CD8-positive, alpha-beta memory T cell (primary cell): ENCODE measurements at regions not wholly inside any gene's neighbourhood (a gene's known extent, or its start where the extent isn't known, plus 50 kb on each side); places are given as distances from the start of the nearest gene placed in this dataset.
"Not testable (repeated sequence)": the region's sequence is repeated elsewhere in the genome, so short reads cannot be mapped to it uniquely, and the experiment has no call there.

Experiments
- CTCF ChIA-PET: fragments of 350-600 bp; sonication (Branson Sonifier 250); formaldehyde crosslinking; loops from one replicate; lab custom pipeline; 2021; ENCODE audit warnings: antibody characterized with exemption; lab: Charles Lee
- POLR2A ChIA-PET: fragments of 350-600 bp; sonication (Branson Sonifier 250); formaldehyde crosslinking; loops from one replicate; lab custom pipeline; 2021; ENCODE audit warnings: antibody characterized with exemption; lab: Charles Lee
- DNase-seq, 5 donors: peaks; one replicate each; pipeline versions ENCODE4 v3.0.0 to v3.0.0-alpha.2; 2020 to 2022; ENCODE audit warnings: mixed read lengths in 1 of 5
- H3K27ac ChIP-seq: one replicate; pipeline ENCODE4 v1.7.0; 2013; ENCODE audit warnings: low read depth, mild to moderate bottlenecking, low read length, moderate library complexity
- H3K27me3 ChIP-seq: 2 replicates; pipeline ENCODE4 v1.7.0; 2013; ENCODE audit warnings: low read length, mild to moderate bottlenecking; ENCODE audit not compliant: insufficient read depth, poor library complexity, severe bottlenecking
- H3K36me3 ChIP-seq: 2 replicates; pipeline ENCODE4 v1.7.0; 2013; ENCODE audit warnings: mild to moderate bottlenecking, low read length, moderate library complexity; ENCODE audit not compliant: insufficient read depth
- H3K4me1 ChIP-seq: 2 replicates; pipeline ENCODE4 v1.7.0; 2013; ENCODE audit warnings: mild to moderate bottlenecking, low read length, moderate library complexity; ENCODE audit not compliant: insufficient read depth
- H3K4me3 ChIP-seq: 2 replicates; pipeline ENCODE4 v1.7.0; 2013; ENCODE audit warnings: mild to moderate bottlenecking, low read length
- H3K9me3 ChIP-seq: 2 replicates; pipeline ENCODE4 v1.7.0; 2013; ENCODE audit warnings: mild to moderate bottlenecking, low read length
- H3K27ac Mint-ChIP-seq, 8 donors: one replicate each; pipeline ENCODE4 v1.8.0; 2020 to 2021; ENCODE audit warnings: mixed read lengths in 8 of 8, mild to moderate bottlenecking in 6 of 8, inconsistent platforms in 3 of 8, moderate library complexity in 3 of 8
- H3K27me3 Mint-ChIP-seq, 2 donors: one replicate each; pipeline ENCODE4 v1.8.0; 2020 to 2021; ENCODE audit warnings: mixed read lengths in 2 of 2, mild to moderate bottlenecking in 1 of 2, moderate library complexity in 1 of 2
- H3K36me3 Mint-ChIP-seq, 3 donors: one replicate each; pipeline ENCODE4 v1.8.0; 2020 to 2021; ENCODE audit warnings: mixed read lengths in 3 of 3, inconsistent platforms in 1 of 3, mild to moderate bottlenecking in 1 of 3
- H3K4me1 Mint-ChIP-seq, 3 donors: one replicate each; pipeline ENCODE4 v1.8.0; 2020 to 2021; ENCODE audit warnings: mixed read lengths in 3 of 3, inconsistent platforms in 1 of 3, mild to moderate bottlenecking in 1 of 3
- H3K4me3 Mint-ChIP-seq, 7 donors: one replicate each; pipeline ENCODE4 v1.8.0; 2020 to 2021; ENCODE audit warnings: mixed read lengths in 7 of 7, mild to moderate bottlenecking in 6 of 7, moderate library complexity in 4 of 7, inconsistent platforms in 2 of 7
- H3K9me3 Mint-ChIP-seq, 5 donors: one replicate each; pipeline ENCODE4 v1.8.0; 2020 to 2022; ENCODE audit warnings: mixed read lengths in 5 of 5, mild to moderate bottlenecking in 3 of 5, moderate library complexity in 2 of 5, inconsistent platforms in 1 of 5

DNA sequence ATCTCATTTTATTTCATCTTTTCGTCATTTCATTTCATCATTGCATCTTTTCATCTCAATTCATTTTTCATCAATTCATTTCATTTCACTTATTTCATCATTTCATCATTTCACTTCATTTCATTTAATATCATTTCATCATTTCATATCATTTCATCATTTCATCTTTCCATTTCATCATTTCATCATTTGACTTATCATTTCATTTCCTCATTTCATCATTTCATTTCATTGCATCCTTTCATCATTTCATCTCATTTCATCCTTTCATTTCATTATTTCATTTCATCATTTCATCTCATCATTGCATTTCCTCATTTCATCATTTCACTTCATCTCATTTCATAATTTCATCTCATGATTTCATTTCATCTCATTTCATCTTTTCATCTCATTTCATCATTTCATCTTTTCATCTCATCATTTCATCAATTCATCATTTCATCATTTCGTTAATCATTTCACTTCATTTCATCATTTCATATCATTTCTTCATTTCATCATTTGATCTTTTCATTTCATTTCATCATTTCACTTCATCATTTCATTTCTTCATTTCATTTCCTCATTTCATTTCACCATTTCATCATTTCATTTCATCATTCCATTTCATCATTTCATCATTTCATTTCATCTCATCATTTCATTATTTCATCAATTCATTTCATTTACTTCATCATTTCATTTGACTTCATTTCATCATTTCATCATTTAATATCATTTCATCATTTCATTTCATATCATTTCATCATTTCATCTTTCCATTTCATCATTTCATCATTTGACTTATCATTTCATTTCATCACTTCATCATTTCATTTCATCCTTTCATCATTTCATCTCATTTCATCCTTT lies 176.2 kb downstream of the ZNF92 start:
- H3K27me3 Mint-ChIP-seq, H3K4me1 ChIP-seq, CTCF ChIA-PET, H3K4me1 Mint-ChIP-seq, DNase-seq, H3K4me3 ChIP-seq, H3K9me3 ChIP-seq, H3K27ac ChIP-seq, H3K27ac Mint-ChIP-seq, H3K36me3 Mint-ChIP-seq, H3K27me3 ChIP-seq, H3K9me3 Mint-ChIP-seq, H3K4me3 Mint-ChIP-seq, POLR2A ChIA-PET, H3K36me3 ChIP-seq: not testable (repeated sequence)

DNA sequence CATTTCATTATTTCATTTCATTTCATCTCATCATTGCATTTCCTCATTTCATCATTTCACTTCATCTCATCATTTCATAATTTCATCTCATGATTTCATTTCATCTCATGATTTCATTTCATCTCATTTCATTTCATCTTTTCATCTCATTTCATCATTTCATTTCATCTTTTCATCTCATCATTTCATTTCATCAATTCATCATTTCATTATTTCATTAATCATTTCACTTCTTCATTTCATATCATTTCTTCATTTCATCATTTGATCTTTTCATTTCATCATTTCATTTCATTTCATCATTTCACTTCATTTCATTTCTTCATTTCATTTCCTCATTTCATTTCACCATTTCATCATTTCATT lies 176.8 kb downstream of the ZNF92 start:
- H3K4me1 Mint-ChIP-seq, POLR2A ChIA-PET: not testable (repeated sequence)

DNA sequence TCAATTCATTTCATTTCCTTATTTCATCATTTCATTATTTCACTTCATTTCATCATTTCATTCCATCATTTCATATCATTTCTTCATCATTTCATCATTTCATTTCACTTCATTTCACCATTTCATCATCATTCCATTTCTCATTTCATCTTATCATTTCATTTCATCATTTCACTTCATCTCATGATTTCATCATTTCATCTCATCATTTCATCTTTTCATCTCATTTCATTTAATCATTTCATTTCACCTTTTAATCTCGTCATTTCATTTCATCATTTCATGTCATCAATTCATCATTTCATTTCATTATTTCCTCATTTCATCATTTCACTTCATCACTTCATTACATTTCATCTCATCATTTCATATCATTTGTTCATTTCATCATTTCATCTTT lies 177.4 kb downstream of the ZNF92 start:
- H3K4me3 ChIP-seq, H3K9me3 Mint-ChIP-seq, H3K36me3 Mint-ChIP-seq, H3K4me1 ChIP-seq, H3K27me3 ChIP-seq, H3K27ac ChIP-seq, CTCF ChIA-PET, H3K36me3 ChIP-seq, H3K27me3 Mint-ChIP-seq, POLR2A ChIA-PET, H3K9me3 ChIP-seq, H3K4me1 Mint-ChIP-seq, DNase-seq, H3K4me3 Mint-ChIP-seq: not testable (repeated sequence)
- peak overlapping the region in 1 of 8 donors; percentile 64 for H3K27ac Mint-ChIP-seq

More for the DNA sequence above, 176.8 kb downstream of the ZNF92 start:
- DNase-seq, H3K4me1 ChIP-seq, CTCF ChIA-PET, H3K27me3 ChIP-seq, H3K36me3 ChIP-seq, H3K9me3 Mint-ChIP-seq, H3K36me3 Mint-ChIP-seq, H3K4me3 ChIP-seq, H3K4me3 Mint-ChIP-seq, H3K9me3 ChIP-seq, H3K27ac Mint-ChIP-seq, H3K27me3 Mint-ChIP-seq, H3K27ac ChIP-seq: not testable (repeated sequence)

DNA sequence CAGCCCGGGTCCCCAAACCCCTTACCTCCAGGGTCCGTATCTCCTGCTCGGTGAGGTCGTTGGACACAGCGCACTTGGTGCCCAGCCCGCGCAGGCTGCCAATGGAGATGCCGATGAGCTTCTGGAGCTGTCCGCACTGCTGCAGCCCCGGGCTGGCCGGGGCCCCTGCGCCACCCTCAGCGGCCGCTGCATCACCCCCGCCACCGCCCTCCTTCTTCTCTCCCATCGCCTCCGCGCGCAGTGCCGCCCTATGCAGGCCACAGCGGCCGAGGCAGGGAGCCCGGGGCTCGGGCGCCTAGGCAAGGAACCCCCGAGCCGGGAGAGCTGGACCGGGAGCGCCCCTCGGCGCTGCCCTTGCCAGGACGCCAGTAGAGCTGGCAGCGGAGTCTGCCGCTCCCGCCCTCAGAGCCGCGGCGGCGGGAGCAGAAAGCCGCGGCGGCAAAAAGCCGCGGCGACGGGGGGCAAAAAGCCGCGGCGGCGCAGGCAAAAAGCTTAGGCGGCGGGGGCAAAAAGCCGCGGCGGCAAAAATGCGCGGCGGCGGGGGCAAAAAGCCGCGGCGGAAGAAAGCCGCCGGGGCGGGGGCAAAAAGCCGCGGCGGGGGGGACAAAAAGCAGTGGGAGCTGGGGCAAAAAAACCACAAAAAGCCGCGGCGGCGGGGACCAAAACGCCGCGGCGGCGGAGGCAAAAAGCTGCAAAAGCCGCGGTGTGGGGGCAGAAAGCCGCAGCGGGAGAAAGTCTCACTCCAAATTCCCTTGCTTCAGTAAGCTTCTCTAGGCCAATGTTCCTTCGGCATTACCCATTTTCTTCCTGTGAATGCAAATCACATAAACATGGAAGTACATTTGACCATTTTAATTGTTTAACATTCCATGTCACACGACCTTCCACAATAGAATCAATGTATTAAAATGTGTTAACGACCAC lies 181.2 kb downstream of the ZNF92 start:
- H3K4me1 ChIP-seq, H3K27me3 ChIP-seq, CTCF ChIA-PET, POLR2A ChIA-PET, H3K36me3 ChIP-seq, H3K4me1 Mint-ChIP-seq, H3K27ac ChIP-seq, H3K36me3 Mint-ChIP-seq, H3K4me3 Mint-ChIP-seq, DNase-seq, H3K9me3 Mint-ChIP-seq, H3K27ac Mint-ChIP-seq, H3K9me3 ChIP-seq, H3K4me3 ChIP-seq, H3K27me3 Mint-ChIP-seq: not testable (repeated sequence)

DNA sequence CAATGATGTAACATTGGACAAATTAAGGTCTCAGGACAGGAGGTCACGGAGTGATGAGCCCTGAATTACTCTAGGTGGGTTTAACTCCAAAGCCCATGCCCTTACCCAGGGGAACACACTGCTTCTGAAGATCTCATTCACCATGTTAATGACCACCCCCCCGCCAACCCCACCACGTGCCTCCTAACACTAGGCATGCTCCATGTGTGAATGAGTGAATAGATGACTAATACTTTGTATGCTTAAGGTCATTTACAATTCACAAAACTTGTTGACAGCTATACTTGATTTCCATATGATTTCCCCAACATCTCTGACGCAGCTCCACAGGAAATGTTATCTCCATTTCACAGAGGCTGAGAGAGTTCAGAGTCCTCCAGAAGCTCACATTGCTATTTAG lies 184.9 kb downstream of the ZNF92 start:
- DNase-seq: peak in 1 of 5 donors; percentile 37
- H3K36me3 Mint-ChIP-seq, H3K36me3 ChIP-seq, H3K27me3 ChIP-seq, H3K9me3 Mint-ChIP-seq, H3K4me1 Mint-ChIP-seq, H3K27ac ChIP-seq, H3K27ac Mint-ChIP-seq, H3K4me3 Mint-ChIP-seq, CTCF ChIA-PET, H3K4me1 ChIP-seq, POLR2A ChIA-PET, H3K9me3 ChIP-seq, H3K4me3 ChIP-seq: not testable (repeated sequence)
- peaks cover 0 to 13% of the 10 kb centered on the region in 2 donors for H3K27me3 Mint-ChIP-seq

DNA sequence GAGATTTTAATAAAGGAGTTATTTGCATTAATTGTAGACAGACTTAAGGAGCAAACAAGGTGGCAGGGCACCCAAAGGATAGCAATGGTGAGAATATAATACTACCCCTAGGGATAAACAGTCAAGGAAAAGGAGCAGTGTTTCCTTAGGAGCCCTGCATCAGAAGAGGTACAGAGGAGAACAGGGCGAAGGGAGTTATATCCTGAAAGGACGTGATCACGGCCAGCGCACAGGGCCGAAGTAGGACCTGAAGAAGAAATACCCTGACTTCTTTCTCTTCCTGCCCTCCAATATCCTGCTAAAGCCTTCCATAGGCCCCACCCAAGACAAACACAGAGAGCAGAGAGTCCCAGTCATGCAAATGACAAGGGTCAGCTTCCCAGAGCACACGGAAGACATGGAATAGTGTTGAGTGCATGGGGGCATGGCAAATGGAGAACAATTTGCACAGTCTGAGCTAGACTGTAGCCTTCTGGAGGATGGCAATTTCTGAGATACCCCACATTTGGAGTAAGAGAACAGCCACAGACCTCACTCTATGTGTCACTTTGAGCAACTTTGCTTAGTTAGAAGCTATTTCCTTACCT lies 188.2 kb downstream of the ZNF92 start:
- H3K36me3 Mint-ChIP-seq, H3K27ac ChIP-seq, DNase-seq, POLR2A ChIA-PET, H3K27me3 ChIP-seq, H3K9me3 Mint-ChIP-seq, H3K4me3 Mint-ChIP-seq, H3K4me1 ChIP-seq, H3K4me1 Mint-ChIP-seq, H3K4me3 ChIP-seq, H3K27ac Mint-ChIP-seq, H3K9me3 ChIP-seq, CTCF ChIA-PET, H3K36me3 ChIP-seq: not testable (repeated sequence)
- H3K27me3 Mint-ChIP-seq: peaks cover 0 to 16% of the 10 kb centered on the region in 2 donors

DNA sequence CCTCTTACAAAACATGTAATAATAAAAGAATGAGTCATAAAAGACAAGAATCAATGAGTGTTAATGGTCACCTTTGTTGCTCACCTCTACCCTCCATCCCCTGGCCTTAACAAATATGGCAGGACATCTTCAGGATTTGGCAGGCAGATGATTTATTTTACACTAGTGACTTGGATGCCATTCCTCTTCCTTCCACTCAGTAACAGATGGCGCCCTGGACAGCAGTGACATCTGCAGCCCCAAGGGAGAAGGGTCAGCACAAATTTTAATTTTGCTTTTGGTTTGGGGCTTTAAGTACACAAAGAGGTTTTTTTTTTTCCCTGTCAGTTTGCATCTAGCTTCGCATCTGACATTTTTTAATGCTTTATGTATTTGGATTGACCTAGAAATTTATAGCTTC lies 188.9 kb downstream of the ZNF92 start:
- H3K4me3 ChIP-seq, POLR2A ChIA-PET, H3K4me1 ChIP-seq, H3K9me3 ChIP-seq, H3K27me3 ChIP-seq, H3K4me3 Mint-ChIP-seq, H3K4me1 Mint-ChIP-seq, H3K27ac Mint-ChIP-seq, CTCF ChIA-PET, H3K36me3 ChIP-seq, H3K36me3 Mint-ChIP-seq, DNase-seq, H3K9me3 Mint-ChIP-seq, H3K27ac ChIP-seq: not testable (repeated sequence)
- H3K27me3 Mint-ChIP-seq: peaks cover 0 to 16% of the 10 kb centered on the region in 2 donors

DNA sequence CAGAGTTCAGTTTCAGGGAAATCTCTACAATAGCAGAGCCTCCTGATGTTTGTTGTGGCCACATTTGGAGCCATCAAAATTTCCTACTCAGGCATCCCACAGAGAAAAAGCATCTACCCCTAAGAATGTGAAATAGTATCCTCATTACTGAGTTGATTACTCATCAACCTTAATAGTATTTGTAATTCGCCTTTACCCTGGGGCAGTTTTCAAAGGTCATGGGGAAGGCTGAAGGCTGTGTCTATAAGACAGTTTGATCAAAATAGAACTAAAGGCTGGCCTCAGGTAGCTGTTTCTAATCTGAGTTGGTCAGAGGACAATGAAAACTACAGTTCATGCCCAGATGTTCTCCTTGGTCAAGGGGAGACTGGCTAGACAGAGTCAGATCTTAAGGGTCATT lies 189.7 kb downstream of the ZNF92 start:
- H3K4me3 Mint-ChIP-seq, H3K36me3 ChIP-seq, CTCF ChIA-PET, H3K4me3 ChIP-seq, H3K4me1 Mint-ChIP-seq, POLR2A ChIA-PET, H3K36me3 Mint-ChIP-seq, H3K27me3 ChIP-seq, H3K27ac Mint-ChIP-seq, H3K9me3 Mint-ChIP-seq, H3K27ac ChIP-seq, H3K4me1 ChIP-seq, H3K9me3 ChIP-seq, DNase-seq: not testable (repeated sequence)
- peaks cover 0 to 16% of the 10 kb centered on the region in 2 donors for H3K27me3 Mint-ChIP-seq
